GM19193 (cell line): ENCODE measurements at regions not wholly inside any gene's neighbourhood (a gene's known extent, or its start where the extent isn't known, plus 50 kb on each side); places are given as distances from the start of the nearest gene placed in this dataset.

ENCODE experiments used
- POLR2A ChIP-seq: IDR thresholded peaks from 4 replicates; pipeline ENCODE4 v1.6.1; 2011; ENCODE audit not compliant: insufficient read depth, insufficient read length; ENCODE audit errors: extremely low read depth

DNA sequence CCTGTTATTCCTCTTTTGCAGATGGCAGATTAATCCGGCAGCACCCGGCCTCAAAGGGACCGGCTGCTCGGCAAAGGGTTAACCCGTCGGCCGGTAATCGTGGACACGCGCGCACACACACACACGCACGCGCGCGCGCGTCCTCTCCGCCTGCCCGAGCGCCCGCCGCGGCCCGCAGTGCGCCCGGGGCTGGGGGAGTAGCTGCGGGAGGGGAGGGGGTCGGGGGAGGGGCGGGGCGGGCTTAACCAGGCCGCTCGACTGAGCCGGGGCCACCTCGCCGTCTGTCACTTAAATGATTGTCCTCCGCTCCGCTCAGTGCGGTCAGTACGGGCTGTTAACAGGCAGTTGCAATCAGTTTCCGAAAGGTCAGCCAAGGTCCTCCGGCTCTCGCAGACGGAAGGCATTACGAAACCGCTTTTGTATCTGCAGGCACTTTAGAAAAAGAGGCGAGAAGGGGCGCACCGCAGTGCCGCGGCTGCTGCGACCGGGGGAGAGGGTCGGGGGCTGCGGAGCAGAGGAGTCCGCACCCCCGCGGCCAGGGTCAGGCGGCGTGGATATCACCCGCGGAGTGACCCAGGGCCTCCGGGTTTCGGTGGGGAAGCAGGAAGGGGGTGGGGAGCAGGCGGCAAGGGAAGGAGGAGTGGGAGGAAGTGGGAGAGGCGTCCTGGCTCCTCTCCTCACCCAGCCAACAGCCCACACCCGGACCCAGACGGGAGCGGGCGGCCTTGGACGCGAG is 57.3 kb upstream of the BCOR start:
- TF ChIP-seq POLR2A: no peak

DNA sequence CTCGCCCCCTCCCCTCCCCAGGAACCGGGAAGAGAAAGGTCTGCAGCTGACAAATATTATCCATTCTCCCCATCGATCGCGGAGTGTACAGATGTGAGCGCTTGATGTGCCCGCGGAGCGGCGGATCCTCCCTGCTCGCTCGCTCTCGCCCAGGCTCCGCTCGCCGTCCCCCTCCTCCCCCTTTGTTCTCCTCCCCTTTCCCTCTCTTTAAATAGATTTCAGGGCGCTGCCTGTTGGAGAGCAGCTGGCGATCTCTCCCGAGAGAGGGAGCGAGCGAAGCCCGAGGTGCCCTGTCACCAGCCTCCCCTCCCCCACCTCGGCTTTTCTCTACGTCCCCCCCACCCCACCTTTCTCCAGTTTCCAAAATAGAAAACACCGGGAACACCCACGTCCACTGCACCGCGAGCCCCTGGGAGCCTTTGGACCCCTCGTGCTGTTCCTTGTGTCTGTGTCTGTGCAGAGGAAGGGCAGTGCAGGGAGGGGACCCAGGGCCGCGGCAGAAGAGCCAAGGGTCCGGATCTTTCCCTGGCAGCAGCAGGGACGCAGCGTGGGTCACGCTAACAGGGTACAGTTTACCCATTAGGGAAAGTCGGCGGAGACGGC is 56.6 kb upstream of the BCOR start:
- no peak for TF ChIP-seq POLR2A

- TF ChIP-seq POLR2A: peak; percentile 36
Measured at GRCh38 chrX:40153345-40154249, 55.8 kb upstream of the BCOR start.

DNA sequence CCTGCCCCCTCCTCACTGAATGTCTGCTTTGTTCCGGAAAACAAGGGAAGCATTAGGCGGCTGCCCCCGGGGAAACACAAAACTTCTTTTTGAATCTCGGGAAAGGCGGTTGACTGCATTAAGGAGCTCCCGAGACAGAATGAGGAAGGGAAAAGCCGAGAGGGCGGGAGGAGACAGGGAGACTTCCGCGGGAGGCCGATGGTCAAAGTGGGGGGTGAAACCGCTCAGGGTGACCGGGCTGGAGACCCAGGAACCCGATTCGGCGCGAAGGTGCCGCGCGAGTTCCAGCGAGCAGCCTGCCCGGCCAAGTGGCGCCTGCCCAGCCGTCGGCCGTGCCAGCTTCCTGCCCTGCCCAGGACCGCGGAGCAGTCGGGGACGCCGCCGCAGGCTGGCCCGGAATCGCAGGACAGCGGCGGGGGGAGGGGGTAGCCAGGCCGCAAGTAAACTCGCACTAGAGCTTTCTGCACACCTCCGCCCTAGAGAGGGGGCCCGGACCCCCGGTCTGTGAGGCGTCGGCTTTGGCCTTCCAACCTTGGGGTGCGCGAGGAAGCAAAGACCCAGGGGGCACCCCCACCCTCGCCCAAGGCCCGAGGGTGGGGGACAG is 55.1 kb upstream of the BCOR start:
- TF ChIP-seq POLR2A: no peak

DNA sequence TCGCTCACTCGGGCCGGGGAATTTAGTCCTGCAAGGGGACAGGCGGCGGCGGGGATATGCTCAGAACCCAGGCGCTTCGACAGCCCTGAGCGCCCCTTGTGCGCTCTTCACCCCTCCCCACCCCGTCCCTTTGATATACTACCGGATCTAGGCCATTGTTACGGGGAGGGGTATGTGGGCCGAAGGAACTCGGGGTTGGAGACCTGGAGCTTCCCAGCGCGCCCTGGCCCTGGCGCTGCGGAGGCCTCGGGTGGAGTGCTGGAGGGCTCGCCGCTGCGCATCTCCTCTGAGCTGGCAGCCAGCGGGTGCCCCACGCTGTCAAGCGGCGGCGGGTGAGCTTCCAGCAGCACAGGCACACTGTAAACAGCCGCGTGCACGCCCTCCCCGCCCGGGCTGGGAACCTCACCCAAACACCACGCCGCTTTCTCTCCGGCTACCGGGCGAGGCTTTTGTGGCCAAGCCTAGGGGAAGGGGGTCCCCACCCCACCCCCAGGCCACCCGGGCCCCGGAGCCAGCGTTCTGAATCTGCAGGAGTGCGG is 54.5 kb upstream of the BCOR start:
- no peak for TF ChIP-seq POLR2A

DNA sequence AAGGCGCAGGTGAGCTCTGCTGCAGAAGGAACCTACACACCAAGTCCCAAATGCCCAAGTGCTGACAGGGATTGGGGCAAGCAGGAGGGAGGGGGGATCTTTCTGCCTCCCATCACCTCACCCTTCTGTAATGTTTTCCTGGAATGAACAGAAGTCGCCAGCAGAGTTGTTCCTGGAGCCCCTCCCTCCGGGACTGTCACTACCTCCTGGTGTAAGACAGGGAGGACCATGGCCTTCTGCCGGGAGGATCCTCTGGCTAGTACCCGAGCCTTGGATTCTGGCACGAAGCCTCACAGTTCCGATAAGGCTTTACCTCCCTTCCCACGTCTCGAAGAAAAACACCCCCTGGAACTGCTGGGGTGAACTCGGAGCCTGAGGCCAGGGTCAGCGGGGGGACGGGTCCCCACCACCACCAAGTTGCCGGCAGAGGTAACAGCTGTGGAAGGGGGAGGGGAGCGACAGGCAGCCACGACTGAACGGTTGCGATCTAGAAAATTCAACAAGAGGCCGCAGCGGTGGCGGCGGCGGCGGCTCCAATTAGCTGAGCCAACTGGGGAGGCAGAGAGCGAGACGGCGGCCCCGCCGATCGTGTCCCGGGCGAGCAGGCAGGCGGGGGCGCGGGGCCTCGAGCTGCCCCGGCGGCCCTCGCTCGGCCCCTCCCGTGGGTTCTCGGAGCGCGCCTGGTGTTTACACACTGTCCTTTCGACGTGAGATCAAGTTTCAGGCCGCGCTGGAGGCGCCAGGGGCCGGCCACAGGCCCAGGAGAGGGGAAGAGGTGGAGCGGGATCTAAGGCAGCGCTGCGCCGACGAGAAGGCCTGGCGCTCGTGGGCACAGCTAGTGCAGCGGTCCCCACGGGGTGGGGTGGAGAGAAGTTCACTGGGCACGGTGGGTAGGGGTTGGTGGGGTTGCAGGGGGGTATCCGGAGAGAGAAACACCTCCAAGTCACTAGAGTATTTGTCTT is 53.7 kb upstream of the BCOR start:
- TF ChIP-seq POLR2A: no peak

DNA sequence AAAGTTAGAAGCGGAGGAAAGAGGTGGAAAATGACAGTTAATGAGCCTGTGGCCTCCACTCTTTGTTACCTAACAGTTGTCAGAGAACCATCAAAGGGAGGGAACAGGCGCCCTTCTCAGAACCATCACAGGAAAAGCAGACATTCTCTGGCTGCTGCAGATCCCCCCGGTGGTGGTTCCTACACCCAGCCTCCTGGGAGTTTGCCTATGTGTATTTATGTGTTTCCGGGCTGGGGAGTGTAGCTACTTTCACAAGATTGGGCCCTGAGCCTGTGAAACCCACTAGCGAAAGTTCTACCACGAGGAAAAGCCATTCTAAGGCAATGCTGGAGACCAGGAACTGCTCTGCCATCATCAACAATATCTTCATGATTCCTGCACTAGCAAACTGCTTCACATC is 52.7 kb upstream of the BCOR start:
- TF ChIP-seq POLR2A: no peak

- no peak for TF ChIP-seq POLR2A
Measured at GRCh38 chrX:40149286-40150175, 51.8 kb upstream of the BCOR start.

DNA sequence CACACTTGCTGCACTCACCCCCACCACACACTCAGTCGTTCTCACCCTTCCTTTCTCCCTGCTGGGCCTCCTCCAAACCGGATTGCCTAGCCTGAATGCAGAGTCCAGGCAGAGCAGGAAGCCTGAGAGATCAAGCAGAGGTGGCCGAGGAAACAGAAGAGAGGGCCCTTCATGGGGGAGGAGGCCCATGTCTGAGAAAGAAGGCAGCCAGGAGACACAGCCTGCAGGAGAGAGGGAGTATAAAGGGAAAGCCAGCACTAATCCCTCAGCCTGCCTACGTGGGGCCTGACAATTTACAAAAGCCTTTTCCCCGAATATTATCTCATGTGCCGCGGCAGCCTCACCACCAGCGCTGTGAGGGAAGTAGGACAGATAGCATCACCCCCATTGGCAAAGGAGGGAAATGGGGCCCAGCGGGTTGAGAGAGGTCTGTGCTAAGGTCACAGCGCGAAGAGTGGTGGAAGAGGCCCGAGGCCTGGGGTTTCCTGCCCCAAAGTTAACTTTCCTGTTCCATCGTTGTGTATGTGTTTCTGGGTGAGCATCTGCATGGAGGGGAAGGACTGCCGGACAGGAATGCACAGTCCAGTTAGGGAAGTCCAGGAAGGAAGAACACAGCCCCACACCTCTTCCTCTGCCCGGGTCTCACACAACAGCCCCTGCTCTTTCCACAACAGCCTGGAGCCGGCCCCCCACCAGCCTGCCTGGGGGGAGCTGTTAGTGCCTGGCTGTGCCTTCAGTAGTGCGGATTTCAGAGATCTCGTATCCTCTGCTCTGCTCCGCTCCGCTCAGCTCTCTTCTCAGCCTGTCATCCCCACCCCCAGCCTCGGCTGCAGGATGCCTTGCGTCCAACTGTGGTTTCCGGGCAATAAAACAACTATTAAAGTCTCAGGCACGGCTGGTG is 50.9 kb upstream of the BCOR start:
- no peak for TF ChIP-seq POLR2A

- no peak for TF ChIP-seq POLR2A
Measured at GRCh38 chrX:40147971-40148370, 50.2 kb upstream of the BCOR start.
